Activated T-helper 2 cell treated with anti-CD3 and anti-CD28 coated beads, Interferon-gamma antibody, Interleukin-2, Interleukin-4, amounts not matched to agents 10 μg/mL and 5 μg/mL and 100 μg/mL, durations not matched to agents 14 hours and 24 hours and 36 hours (primary cell): ENCODE measurements at regions not wholly inside any gene's neighbourhood (a gene's known extent, or its start where the extent isn't known, plus 50 kb on each side); places are given as distances from the start of the nearest gene placed in this dataset.

Experiments used
- DNase-seq: peaks from one replicate; pipeline ENCODE4 v3.0.0; 2021; ENCODE audit warnings: low spot score
- H3K27ac Mint-ChIP-seq: one replicate; pipeline ENCODE4 v1.8.0; 2021; ENCODE audit warnings: mixed read lengths
- H3K27me3 Mint-ChIP-seq: one replicate; pipeline ENCODE4 v1.8.0; 2021; ENCODE audit warnings: low read depth, mixed read lengths
- H3K36me3 Mint-ChIP-seq: one replicate; pipeline ENCODE4 v1.8.0; 2021; ENCODE audit warnings: low read depth, mixed read lengths
- H3K4me1 Mint-ChIP-seq: one replicate; pipeline ENCODE4 v1.8.0; 2021; ENCODE audit warnings: low read depth, mixed read lengths
- H3K4me3 Mint-ChIP-seq: one replicate; pipeline ENCODE4 v1.8.0; 2021; ENCODE audit warnings: low read depth, mild to moderate bottlenecking, moderate library complexity, mixed read lengths
- H3K9me3 Mint-ChIP-seq: one replicate; pipeline ENCODE4 v1.8.0; 2021; ENCODE audit warnings: mixed read lengths
- intact Hi-C: fragments of 100-400 bp; cut with micrococcal nuclease; formaldehyde crosslinking; loops from one replicate; pipeline ENCODE4 v1.15.1; 2023

DNA sequence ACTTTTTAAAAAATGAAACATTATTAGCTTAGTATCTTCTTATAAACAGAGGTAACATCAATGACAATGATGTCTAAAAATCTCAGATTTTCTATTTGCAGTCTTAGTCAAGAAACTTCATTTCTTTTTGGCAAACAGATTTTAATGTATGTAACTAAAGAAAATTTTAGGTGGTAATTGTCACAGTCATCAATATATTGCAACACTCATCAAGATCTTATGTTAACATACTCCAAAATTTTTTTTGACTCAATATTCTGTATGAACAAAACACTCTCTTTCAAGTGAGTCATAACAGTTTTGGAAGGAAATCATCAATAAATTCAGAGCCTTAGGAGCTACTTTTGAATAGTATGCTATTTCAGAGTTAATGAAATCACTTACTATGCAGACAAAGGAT, 1507.6 kb downstream of the SLITRK1 start:
- Mint-ChIP-seq H3K9me3 (peaks cover 16% of the 10 kb centered on the region), H3K27ac (no peak overlapping the region), H3K36me3 (no peaks in the 10 kb centered on the region), H3K27me3 (no peaks in the 10 kb centered on the region), H3K4me1 (no peaks in the 10 kb centered on the region), H3K4me3 (no peak overlapping the region)
- intact Hi-C loops: no loop called here
- no peak for DNase-seq

DNA sequence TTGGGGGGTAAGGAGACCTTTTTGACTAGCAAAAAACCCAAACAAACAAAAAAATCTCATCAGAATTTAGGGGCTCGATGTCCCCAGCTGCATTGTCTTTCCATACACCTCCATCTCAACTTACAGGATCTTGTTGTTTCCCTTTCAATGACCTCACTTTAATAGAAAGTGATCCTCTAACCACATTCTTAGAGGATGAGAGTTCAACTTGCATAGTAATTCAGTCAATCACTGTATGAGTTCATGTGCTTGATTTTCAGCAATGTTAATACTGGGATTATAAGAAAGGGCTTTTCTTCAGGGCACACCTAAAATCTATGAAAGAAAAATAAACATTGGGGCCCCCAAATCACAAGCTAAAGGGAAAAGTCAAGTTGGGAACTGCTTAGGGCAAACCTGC, 1512.0 kb downstream of the SLITRK1 start:
- no peak overlapping the region for H3K27ac Mint-ChIP-seq
- H3K9me3 Mint-ChIP-seq: peaks cover 19% of the 10 kb centered on the region
- DNase-seq: no peak
- no peaks in the 10 kb centered on the region for H3K27me3 Mint-ChIP-seq
- H3K36me3 Mint-ChIP-seq: no peaks in the 10 kb centered on the region
- intact Hi-C loops: no loop called here
- H3K4me1 Mint-ChIP-seq: no peaks in the 10 kb centered on the region
- H3K4me3 Mint-ChIP-seq: no peak overlapping the region

DNA sequence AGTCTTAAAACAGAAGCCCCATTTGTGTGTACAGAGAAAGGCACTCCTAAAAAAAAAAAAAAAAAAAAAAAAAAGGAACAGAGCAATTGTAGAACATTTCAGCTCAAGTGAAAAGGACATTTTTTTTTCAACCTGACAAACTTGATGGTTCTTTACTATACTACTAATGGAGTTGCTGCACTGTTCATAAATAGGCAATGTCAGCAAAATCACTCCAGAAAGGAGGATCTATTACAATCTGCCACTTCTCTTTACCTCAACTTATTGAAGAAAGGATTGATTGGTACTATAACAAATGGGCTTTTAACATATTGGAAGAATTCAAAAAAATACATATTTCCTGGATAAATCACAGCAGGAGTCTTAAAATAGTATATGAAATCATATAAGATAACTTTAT, 1517.7 kb downstream of the SLITRK1 start:
- no peak for DNase-seq
- Mint-ChIP-seq H3K27ac (no peak overlapping the region), H3K4me1 (no peaks in the 10 kb centered on the region), H3K27me3 (no peaks in the 10 kb centered on the region), H3K4me3 (no peak overlapping the region), H3K36me3 (no peaks in the 10 kb centered on the region), H3K9me3 (peaks cover 10% of the 10 kb centered on the region)
- intact Hi-C loops: no loop called here

DNA sequence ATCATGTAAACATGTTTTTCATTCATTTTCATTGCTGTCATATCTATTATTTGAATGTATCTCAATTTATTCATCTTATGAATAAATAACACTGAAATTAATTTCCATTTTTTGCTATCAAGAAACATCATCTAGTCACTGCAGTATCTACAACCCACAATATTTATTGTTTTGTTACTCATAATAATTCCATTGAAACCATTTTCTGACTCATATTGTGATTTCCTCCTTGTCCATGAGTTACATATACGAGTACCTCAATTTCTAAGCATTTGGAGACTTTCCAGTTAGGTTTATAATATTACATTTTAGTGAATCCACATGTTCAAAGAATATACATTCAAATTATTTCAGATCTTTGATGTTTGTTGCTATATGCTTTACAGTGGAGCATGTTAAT, 1524.0 kb downstream of the SLITRK1 start:
- Mint-ChIP-seq H3K9me3 (peaks cover 34% of the 10 kb centered on the region), H3K36me3 (no peaks in the 10 kb centered on the region), H3K4me3 (no peak overlapping the region), H3K27ac (no peak overlapping the region), H3K4me1 (no peaks in the 10 kb centered on the region), H3K27me3 (no peaks in the 10 kb centered on the region)
- DNase-seq: no peak
- intact Hi-C loops: no loop called here

DNA sequence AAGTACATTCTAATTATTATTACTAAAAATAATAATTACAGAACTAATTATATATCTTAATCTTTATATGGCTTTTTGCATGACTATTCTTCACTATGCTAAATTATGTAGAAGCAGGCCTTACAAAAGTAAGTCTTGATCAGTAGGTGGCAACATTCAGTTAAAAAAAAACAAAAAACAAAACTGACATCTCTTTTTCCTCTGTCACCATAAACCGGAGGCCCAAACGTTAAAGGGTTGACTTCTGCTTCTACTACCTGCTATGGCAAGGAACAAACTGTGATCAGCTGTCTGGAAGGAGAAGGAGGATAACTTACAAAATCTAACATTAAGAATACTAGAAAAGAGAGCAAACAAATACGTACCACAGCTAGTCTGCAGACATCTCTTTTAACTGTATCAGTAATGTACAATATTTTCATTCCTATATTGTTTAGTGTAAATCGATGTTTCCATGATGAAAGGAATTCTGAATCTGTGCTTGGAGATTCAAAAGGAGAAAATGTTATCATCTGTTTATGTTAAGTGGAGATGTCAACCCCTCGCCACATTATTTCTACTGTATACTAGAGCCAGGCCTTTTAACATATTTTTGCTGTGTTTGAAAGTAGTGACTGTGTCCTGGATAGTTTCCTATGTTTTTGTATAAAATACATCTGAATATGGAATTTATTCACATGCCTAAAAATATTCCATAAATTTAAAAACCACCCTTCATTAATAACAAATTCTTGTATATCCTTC, 1525.4 kb downstream of the SLITRK1 start:
- no peak overlapping the region for H3K27ac Mint-ChIP-seq
- intact Hi-C loops: no loop called here
- DNase-seq: no peak
- H3K4me1 Mint-ChIP-seq: no peaks in the 10 kb centered on the region
- peaks cover 35% of the 10 kb centered on the region for H3K9me3 Mint-ChIP-seq
- no peaks in the 10 kb centered on the region for H3K36me3 Mint-ChIP-seq
- no peak overlapping the region for H3K4me3 Mint-ChIP-seq
- no peaks in the 10 kb centered on the region for H3K27me3 Mint-ChIP-seq

DNA sequence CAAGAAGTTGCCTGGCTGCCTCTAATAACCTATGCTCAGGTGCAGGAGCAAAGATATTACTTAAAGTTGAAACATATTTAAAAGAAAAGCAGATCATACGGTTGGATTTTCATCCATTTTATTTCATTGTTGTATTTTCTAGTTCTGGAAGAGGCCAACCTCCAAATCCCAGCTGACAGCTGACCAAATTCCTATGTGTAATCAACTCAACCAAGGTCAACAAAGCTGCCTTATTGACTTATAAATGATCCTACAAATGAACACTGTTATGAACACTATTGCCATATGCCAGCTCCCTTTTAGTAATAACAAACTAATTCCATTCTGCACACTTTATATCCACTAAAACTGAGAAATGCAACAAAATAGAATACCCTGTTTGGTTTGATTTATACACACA, 1537.4 kb downstream of the SLITRK1 start:
- Mint-ChIP-seq H3K27ac (no peak overlapping the region), H3K27me3 (no peaks in the 10 kb centered on the region), H3K36me3 (no peaks in the 10 kb centered on the region), H3K9me3 (peaks cover 4% of the 10 kb centered on the region), H3K4me1 (no peaks in the 10 kb centered on the region), H3K4me3 (no peak overlapping the region)
- intact Hi-C loops: no loop called here
- no peak for DNase-seq

DNA sequence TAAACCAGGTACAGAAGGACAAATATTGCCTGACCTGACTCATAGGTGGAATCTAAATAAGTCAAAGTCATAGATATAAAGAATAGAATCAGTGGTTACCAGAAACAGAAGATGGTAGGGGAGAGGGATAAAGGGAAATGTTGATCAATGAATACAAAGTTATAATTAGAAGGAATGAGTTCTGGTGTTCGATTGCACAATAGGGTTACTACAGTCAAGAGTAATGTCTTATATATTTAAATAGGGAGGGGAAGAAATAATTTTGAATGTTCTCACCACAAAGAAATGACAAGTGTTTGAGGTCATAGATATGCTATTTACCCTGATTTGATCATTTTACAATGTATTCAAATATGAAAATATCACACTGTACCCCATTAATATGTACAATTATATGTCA, 1541.2 kb downstream of the SLITRK1 start:
- H3K4me3 Mint-ChIP-seq: no peak overlapping the region
- no peaks in the 10 kb centered on the region for H3K4me1 Mint-ChIP-seq

DNA sequence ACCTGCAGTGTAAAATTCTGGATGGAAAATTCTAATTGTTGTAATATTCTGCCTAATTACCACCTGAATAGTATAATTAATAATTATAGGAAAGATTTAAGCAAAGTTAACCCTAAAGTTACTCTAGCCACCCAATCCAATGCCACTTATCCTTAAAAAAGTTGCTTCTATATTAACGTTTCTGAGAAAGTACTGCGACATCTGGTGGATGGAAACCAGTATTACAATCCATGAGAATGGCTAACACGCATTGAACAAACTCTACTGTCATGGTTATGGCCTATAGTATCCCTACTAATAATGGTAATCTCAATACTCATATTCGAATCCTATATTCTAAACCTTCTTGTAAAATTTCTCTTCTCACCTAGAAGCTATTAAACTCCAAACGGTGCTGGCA, 1551.8 kb downstream of the SLITRK1 start:
- DNase-seq: no peak
- no peaks in the 10 kb centered on the region for H3K27me3 Mint-ChIP-seq
- intact Hi-C loops: no loop called here

More for the DNA sequence above, 1541.2 kb downstream of the SLITRK1 start:
- Mint-ChIP-seq H3K36me3 (no peaks in the 10 kb centered on the region), H3K27me3 (no peaks in the 10 kb centered on the region), H3K9me3 (peaks cover 15% of the 10 kb centered on the region), H3K27ac (no peak overlapping the region)
- intact Hi-C loops: no loop called here
- no peak for DNase-seq

DNA sequence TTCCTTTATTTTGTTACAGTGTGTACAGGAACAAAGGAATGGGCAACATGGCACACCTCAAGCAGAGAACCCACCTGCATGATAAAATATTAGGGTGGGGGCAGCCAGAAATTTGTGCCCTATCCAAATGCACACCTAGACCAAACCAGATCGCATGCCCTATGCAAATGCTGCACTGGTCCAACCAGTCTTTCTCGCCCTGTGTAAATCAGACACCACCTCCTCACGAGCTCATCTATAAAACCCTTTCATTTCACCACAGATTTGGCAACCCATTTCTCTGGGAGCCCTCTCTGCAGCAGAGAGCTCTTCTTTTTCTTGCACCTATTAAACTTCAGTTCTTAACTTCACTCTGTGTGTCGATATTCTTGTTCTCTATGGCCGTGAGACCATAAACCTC, 1559.2 kb downstream of the SLITRK1 start:
- H3K27me3 Mint-ChIP-seq: no peaks in the 10 kb centered on the region
- H3K4me3 Mint-ChIP-seq: no peak overlapping the region
- H3K27ac Mint-ChIP-seq: no peak overlapping the region
- no peaks in the 10 kb centered on the region for H3K4me1 Mint-ChIP-seq
- no peak for DNase-seq
- intact Hi-C loops: no loop called here
- H3K9me3 Mint-ChIP-seq: peaks cover 38% of the 10 kb centered on the region
- no peaks in the 10 kb centered on the region for H3K36me3 Mint-ChIP-seq

More for the DNA sequence above, 1551.8 kb downstream of the SLITRK1 start:
- H3K27ac Mint-ChIP-seq: no peak overlapping the region
- H3K4me3 Mint-ChIP-seq: no peak overlapping the region
- peaks cover 19% of the 10 kb centered on the region for H3K9me3 Mint-ChIP-seq
- H3K4me1 Mint-ChIP-seq: no peaks in the 10 kb centered on the region
- no peaks in the 10 kb centered on the region for H3K36me3 Mint-ChIP-seq

DNA sequence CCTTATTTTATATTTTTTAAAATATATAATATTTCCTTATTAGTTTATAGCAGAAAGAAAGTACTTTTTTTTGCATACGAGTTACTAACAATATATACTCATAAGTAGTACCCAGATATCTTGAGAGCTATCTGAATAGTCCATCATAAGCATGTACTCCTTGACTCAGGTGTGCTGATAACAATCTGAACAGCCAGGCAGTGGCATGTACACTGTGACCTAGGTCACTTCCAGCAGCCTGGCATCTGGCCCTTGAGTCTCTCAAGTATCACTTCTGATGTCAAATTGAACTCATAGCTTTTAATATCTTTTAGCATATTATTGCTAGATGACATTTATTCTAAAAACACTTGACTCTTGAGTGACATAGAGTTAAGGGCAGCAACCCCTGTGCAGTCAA, 1576.7 kb downstream of the SLITRK1 start:
- intact Hi-C loops: no loop called here
- no peak for DNase-seq
- Mint-ChIP-seq H3K4me3 (no peak overlapping the region), H3K27me3 (no peaks in the 10 kb centered on the region), H3K36me3 (no peaks in the 10 kb centered on the region), H3K9me3 (peaks cover 31% of the 10 kb centered on the region), H3K27ac (no peak overlapping the region), H3K4me1 (no peaks in the 10 kb centered on the region)

DNA sequence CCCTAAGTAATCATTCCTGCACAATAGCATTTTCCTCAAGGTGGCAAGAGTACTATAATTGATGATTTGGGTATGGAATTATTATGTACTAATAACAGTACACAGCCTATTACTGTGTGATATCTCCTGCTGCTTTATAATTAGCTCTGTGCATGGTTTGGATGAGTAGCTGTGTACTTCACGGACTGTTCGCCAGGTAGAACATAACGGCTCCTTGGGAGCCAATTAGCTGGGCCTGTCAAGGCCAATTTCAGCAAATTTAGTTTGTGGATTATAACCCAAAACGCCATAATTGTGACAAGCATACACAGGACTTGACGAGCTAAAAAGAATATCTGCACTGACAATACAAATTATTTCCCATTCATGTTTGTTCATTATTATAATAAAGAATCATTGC, 1584.2 kb downstream of the SLITRK1 start:
- no peaks in the 10 kb centered on the region for H3K4me1 Mint-ChIP-seq
- H3K27ac Mint-ChIP-seq: no peak overlapping the region
- DNase-seq: no peak
- peaks cover 42% of the 10 kb centered on the region for H3K9me3 Mint-ChIP-seq
- no peak overlapping the region for H3K4me3 Mint-ChIP-seq
- intact Hi-C loops: no loop called here
- H3K27me3 Mint-ChIP-seq: no peaks in the 10 kb centered on the region
- no peaks in the 10 kb centered on the region for H3K36me3 Mint-ChIP-seq

DNA sequence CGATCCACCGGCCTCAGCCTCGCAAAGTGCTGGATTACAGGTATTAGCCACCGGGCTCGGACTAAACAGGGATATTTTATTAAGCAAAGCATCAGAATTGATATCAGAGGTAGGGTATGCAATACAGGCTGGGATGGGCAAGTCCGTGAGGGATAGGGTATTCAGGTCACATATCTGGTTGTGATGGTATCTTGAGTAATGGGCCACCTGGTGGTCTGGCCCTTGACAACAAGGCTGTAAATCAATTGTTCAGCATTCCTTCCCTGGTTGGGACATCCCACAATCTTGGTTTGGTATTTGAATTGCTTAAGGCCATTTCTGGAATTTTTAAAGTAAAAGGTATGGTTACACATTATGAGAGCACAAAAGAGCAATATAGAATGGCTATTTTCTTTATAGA, 1588.0 kb downstream of the SLITRK1 start:
- H3K36me3 Mint-ChIP-seq: no peaks in the 10 kb centered on the region
- no peak overlapping the region for H3K4me3 Mint-ChIP-seq
- no peak overlapping the region for H3K27ac Mint-ChIP-seq
- no peak for DNase-seq
- H3K9me3 Mint-ChIP-seq: peaks cover 35% of the 10 kb centered on the region
- H3K4me1 Mint-ChIP-seq: no peaks in the 10 kb centered on the region
- no peaks in the 10 kb centered on the region for H3K27me3 Mint-ChIP-seq
- intact Hi-C loops: no loop called here

DNA sequence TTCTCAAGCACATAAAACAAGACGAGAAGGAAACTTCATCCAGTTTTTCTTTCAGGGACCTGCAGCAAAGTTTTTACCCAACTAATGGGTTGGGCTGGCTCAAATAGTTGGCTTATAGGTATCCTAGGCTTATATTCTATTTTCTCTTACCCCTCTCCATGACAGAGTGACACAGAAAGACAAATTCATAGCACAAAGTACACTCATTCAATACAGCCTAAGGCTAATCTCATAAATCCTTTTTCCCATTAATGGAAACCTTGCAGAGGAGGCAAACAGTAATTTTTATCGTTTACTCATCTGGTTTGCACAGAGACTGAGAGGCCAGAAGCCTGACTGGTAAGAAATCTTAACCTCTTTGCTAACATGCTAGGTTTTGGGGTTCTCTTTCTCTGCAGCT, 1589.9 kb downstream of the SLITRK1 start:
- intact Hi-C loops: no loop called here
- H3K27me3 Mint-ChIP-seq: no peaks in the 10 kb centered on the region
- no peak overlapping the region for H3K27ac Mint-ChIP-seq
- DNase-seq: no peak
- peaks cover 37% of the 10 kb centered on the region for H3K9me3 Mint-ChIP-seq
- H3K4me3 Mint-ChIP-seq: no peak overlapping the region
- H3K36me3 Mint-ChIP-seq: no peaks in the 10 kb centered on the region
- no peaks in the 10 kb centered on the region for H3K4me1 Mint-ChIP-seq

DNA sequence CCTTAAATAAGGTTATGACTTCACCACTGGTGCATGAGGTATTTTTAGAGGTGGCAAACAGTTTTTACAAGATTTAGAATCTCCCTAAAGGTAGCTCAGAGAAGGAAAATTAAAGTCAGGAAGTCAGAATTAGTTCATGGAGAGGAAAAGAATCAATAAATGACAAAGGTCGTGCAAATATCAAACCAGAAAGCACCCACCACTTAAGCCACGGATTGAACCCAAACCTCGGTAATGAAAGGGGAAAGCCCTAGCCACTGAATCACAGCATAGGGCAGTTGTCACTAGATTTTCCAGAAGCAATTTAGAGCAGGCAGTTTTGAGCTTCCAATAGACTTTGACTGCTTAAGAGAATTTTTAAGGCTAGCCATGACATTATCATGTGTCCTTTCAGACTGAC, 1590.4 kb downstream of the SLITRK1 start:
- Mint-ChIP-seq H3K27me3 (no peaks in the 10 kb centered on the region), H3K4me3 (no peak overlapping the region), H3K36me3 (no peaks in the 10 kb centered on the region), H3K4me1 (no peaks in the 10 kb centered on the region), H3K27ac (no peak overlapping the region), H3K9me3 (peaks cover 39% of the 10 kb centered on the region)
- intact Hi-C loops: no loop called here
- no peak for DNase-seq
